ENCODE measurements at regions not wholly inside any gene's neighbourhood (a gene's known extent, or its start where the extent isn't known, plus 50 kb on each side); places are given as distances from the start of the nearest gene placed in this dataset.
"Not testable (repeated sequence)": the region's sequence is repeated elsewhere in the genome, so short reads cannot be mapped to it uniquely, and the experiment has no call there.

- intact Hi-C loops (cut with DNase I) = no loop called here
- no peak for DNase-seq (ENCODE audit: low spot score)
Observed at GRCh38 chr17:70317421-70317820, 148.1 kb downstream of the KCNJ2 start.

- intact Hi-C loops (cut with DNase I) = no loop called here
Observed at GRCh38 chr17:70318051-70318450, 148.7 kb downstream of the KCNJ2 start.

GRCh38 chr17:70319516-70319915 lies 150.2 kb downstream of the KCNJ2 start:
- DNase-seq (ENCODE audit: low spot score) = no peak

More at GRCh38 chr17:70318051-70318450, 148.7 kb downstream of the KCNJ2 start:
- DNase-seq (ENCODE audit: low spot score) = no peak

DNA sequence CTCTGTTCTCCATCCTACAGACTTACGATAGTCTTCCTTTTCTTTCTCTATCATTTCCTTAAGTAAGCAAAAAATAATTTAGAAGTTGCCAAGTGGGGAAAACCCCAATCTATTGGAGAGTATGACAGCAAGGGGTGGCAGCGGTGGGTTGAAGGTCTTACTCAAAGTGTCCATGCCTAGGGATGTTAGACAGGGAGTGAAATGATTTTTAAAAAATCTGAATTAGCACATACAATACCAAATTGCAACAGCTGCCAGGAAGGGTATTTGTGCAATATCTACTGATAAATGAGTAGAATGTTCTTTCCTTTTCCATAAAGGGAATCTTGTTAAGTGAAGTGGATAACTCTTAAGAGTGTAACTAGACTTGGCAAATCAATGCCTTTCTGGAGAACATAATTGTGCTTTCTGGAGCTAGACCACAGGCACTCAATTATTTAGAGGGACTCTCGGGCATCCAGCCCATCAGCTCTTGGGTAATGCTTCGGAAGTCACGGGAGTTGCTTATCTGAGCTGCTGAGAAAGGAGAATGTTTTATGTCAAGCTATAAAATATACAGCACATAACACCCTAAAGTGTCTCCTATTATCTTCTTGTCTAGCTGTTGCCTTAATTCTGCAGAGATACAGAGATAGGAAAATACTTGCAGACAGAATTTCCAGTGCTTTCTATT lies 151.5 kb downstream of the KCNJ2 start:
- intact Hi-C loops (cut with DNase I) = no loop called here
- DNase-seq (ENCODE audit: low spot score) = no peak

More at GRCh38 chr17:70319516-70319915, 150.2 kb downstream of the KCNJ2 start:
- intact Hi-C loops (cut with DNase I) = no loop called here

GRCh38 chr17:70321352-70321751 lies 152.0 kb downstream of the KCNJ2 start:
- no peak for DNase-seq (ENCODE audit: low spot score)
- intact Hi-C loops (cut with DNase I) = no loop called here

DNA sequence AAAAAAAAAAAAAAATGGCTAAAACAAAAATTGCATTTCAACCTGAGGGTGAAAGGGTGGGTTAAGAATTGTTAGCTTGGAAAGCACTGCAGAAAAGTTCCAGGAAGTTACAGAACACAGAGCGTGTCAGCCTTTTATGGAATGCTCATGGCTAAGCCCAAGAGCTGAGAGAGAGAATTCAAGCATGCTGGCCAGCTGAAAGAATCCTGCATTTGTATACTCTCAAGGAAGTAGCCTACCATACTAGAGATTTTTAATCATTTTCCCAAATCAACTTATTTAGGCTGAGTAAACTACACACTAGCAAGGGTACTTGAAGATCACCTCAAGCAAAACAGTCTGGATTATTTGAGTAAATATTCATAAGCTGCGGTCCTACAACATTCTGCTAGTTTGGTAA lies 153.9 kb downstream of the KCNJ2 start:
- intact Hi-C loops (cut with DNase I) = no loop called here
- DNase-seq (ENCODE audit: low spot score) = no peak

- no peak for DNase-seq (ENCODE audit: low spot score)
- intact Hi-C loops (cut with DNase I) = no loop called here
Observed at GRCh38 chr17:70324031-70324430, 154.7 kb downstream of the KCNJ2 start.

GRCh38 chr17:70327279-70327678 lies 157.9 kb downstream of the KCNJ2 start:
- intact Hi-C loops (cut with DNase I) = no loop called here
- no peak for DNase-seq (ENCODE audit: low spot score)

GRCh38 chr17:70327723-70328122 lies 158.4 kb downstream of the KCNJ2 start:
- no peak for DNase-seq (ENCODE audit: low spot score)
- intact Hi-C loops (cut with DNase I) = no loop called here

- intact Hi-C loops (cut with DNase I) = no loop called here
- DNase-seq (ENCODE audit: low spot score) = no peak
Observed at GRCh38 chr17:70329721-70330120, 160.4 kb downstream of the KCNJ2 start.

- DNase-seq (ENCODE audit: low spot score); intact Hi-C loops (cut with DNase I): not testable (repeated sequence)
Observed at GRCh38 chr17:70331066-70331465, 161.7 kb downstream of the KCNJ2 start.

GRCh38 chr17:70332356-70333210 lies 163.3 kb downstream of the KCNJ2 start:
- intact Hi-C loops (cut with DNase I) = no loop called here
- DNase-seq (ENCODE audit: low spot score) = no peak

DNA sequence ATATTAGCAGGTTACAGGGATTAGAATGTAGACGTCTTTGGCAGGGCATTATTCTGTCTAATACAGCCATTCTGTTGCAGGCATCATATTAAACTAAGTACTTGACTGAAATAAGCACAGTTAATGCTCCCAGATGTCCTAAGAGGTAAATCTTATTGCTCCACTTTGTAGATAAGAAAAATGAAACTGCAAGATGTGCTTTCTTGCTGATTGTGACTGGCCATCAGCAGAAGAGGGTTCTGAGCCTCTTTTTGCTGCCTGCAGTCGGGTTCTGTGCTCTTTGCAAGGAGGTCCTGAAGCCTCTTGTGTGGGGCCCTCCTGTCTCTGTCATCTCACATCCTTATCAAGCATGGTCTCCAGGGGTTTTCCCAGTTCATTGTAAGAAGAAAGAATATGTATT lies 167.1 kb downstream of the KCNJ2 start:
- DNase-seq (ENCODE audit: low spot score) = no peak
- intact Hi-C loops (cut with DNase I) = no loop called here

GRCh38 chr17:70338946-70339354 lies 169.6 kb downstream of the KCNJ2 start:
- intact Hi-C loops (cut with DNase I) = no loop called here
- no peak for DNase-seq (ENCODE audit: low spot score)

- no peak for DNase-seq (ENCODE audit: low spot score)
- intact Hi-C loops (cut with DNase I) = no loop called here
Observed at GRCh38 chr17:70343114-70343513, 173.8 kb downstream of the KCNJ2 start.

GRCh38 chr17:70344386-70345060 lies 175.2 kb downstream of the KCNJ2 start:
- intact Hi-C loops (cut with DNase I) = no loop called here

GRCh38 chr17:70345061-70345460 lies 175.7 kb downstream of the KCNJ2 start:
- DNase-seq (ENCODE audit: low spot score) = no peak
- intact Hi-C loops (cut with DNase I) = no loop called here

More at GRCh38 chr17:70344386-70345060, 175.2 kb downstream of the KCNJ2 start:
- no peak for DNase-seq (ENCODE audit: low spot score)

DNA sequence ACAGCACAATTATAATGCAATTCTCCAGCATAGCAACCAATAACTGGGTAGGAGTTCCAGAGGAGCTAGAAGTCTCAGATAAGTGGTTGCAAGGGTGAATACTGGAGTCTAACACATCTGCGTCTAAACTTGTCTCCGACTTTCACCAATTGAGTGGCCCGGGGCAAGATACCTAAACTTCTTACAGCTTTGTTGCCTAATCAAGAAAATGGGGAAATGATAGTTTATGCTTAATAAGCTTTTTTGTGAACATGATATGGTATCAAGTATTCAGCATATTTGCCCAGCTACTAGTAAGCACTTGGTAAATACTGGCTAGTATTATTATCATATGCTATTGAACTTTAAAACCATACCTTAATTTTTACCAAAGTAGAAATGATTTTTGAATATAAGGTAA lies 183.5 kb downstream of the KCNJ2 start:
- DNase-seq (ENCODE audit: low spot score) = no peak
- intact Hi-C loops (cut with DNase I) = no loop called here

- intact Hi-C loops (cut with DNase I) = no loop called here
Observed at GRCh38 chr17:70353408-70354092, 184.2 kb downstream of the KCNJ2 start.

GRCh38 chr17:70355185-70355584 lies 185.9 kb downstream of the KCNJ2 start:
- DNase-seq (ENCODE audit: low spot score) = no peak
- intact Hi-C loops (cut with DNase I) = no loop called here

More at GRCh38 chr17:70353408-70354092, 184.2 kb downstream of the KCNJ2 start:
- no peak for DNase-seq (ENCODE audit: low spot score)
